ENCODE measurements at regions not wholly inside any gene's neighbourhood (a gene's known extent, or its start where the extent isn't known, plus 50 kb on each side); places are given as distances from the start of the nearest gene placed in this dataset.

GRCh38 chr11:32219320-32219719, 128.4 kb downstream of the RCN1 start:
- TF ChIP-seq CTCF (IDR thresholded peaks at IDR 0.05) (no peak), POLR2A (IDR thresholded peaks at IDR 0.05) (no peak)
